ENCODE measurements at regions not wholly inside any gene's neighbourhood (a gene's known extent, or its start where the extent isn't known, plus 50 kb on each side); places are given as distances from the start of the nearest gene placed in this dataset.

- H3K27me3 Mint-ChIP-seq (ENCODE audit: unreplicated experiment) = no peaks in the 10 kb centered on the region
- no peaks in the 10 kb centered on the region for H3K36me3 Mint-ChIP-seq (ENCODE audit: low read depth, unreplicated experiment)
- no peaks in the 10 kb centered on the region for H3K4me1 Mint-ChIP-seq (ENCODE audit: unreplicated experiment)
These were observed 72.3 kb downstream of the ZNF503 start for GRCh38 chr10:75329190-75329745.

GRCh38 chr10:75326306-75326705 is 75.3 kb downstream of the ZNF503 start:
- Mint-ChIP-seq H3K9me3 (ENCODE audit: unreplicated experiment) (no peaks in the 10 kb centered on the region), H3K36me3 (ENCODE audit: low read depth, unreplicated experiment) (no peaks in the 10 kb centered on the region), H3K27ac (ENCODE audit: unreplicated experiment) (no peak overlapping the region), H3K4me3 (ENCODE audit: unreplicated experiment) (no peak overlapping the region), H3K27me3 (ENCODE audit: unreplicated experiment) (no peaks in the 10 kb centered on the region), H3K4me1 (ENCODE audit: unreplicated experiment) (no peaks in the 10 kb centered on the region)
- DNase-seq (ENCODE audit: low spot score) = no peak
- no peak for TF ChIP-seq CTCF (IDR thresholded peaks at IDR 0.05; ENCODE audit: unreplicated experiment)

More at GRCh38 chr10:75329190-75329745, 72.3 kb downstream of the ZNF503 start:
- no peak overlapping the region for H3K27ac Mint-ChIP-seq (ENCODE audit: unreplicated experiment)
- no peak overlapping the region for H3K4me3 Mint-ChIP-seq (ENCODE audit: unreplicated experiment)
- DNase-seq (ENCODE audit: low spot score) = no peak
- H3K9me3 Mint-ChIP-seq (ENCODE audit: unreplicated experiment) = peaks cover 1% of the 10 kb centered on the region
- no peak for TF ChIP-seq CTCF (IDR thresholded peaks at IDR 0.05; ENCODE audit: unreplicated experiment)

GRCh38 chr10:75319274-75319673 is 82.3 kb downstream of the ZNF503 start:
- Mint-ChIP-seq H3K27me3 (ENCODE audit: unreplicated experiment) (no peaks in the 10 kb centered on the region), H3K4me1 (ENCODE audit: unreplicated experiment) (no peaks in the 10 kb centered on the region), H3K27ac (ENCODE audit: unreplicated experiment) (no peak overlapping the region), H3K36me3 (ENCODE audit: low read depth, unreplicated experiment) (no peaks in the 10 kb centered on the region), H3K9me3 (ENCODE audit: unreplicated experiment) (peaks cover 3% of the 10 kb centered on the region), H3K4me3 (ENCODE audit: unreplicated experiment) (no peak overlapping the region)
- no peak for DNase-seq (ENCODE audit: low spot score)
- no peak for TF ChIP-seq CTCF (IDR thresholded peaks at IDR 0.05; ENCODE audit: unreplicated experiment)

- DNase-seq (ENCODE audit: low spot score) = no peak
- no peak overlapping the region for H3K27ac Mint-ChIP-seq (ENCODE audit: unreplicated experiment)
- H3K4me1 Mint-ChIP-seq (ENCODE audit: unreplicated experiment) = no peaks in the 10 kb centered on the region
- TF ChIP-seq CTCF (IDR thresholded peaks at IDR 0.05; ENCODE audit: unreplicated experiment) = no peak
- H3K9me3 Mint-ChIP-seq (ENCODE audit: unreplicated experiment) = peaks cover 4% of the 10 kb centered on the region
- H3K36me3 Mint-ChIP-seq (ENCODE audit: low read depth, unreplicated experiment) = no peaks in the 10 kb centered on the region
- H3K27me3 Mint-ChIP-seq (ENCODE audit: unreplicated experiment) = no peaks in the 10 kb centered on the region
- H3K4me3 Mint-ChIP-seq (ENCODE audit: unreplicated experiment) = no peak overlapping the region
These were observed 78.8 kb upstream of the COMTD1 start for GRCh38 chr10:75314570-75314969.

GRCh38 chr10:75312440-75312839 is 76.7 kb upstream of the COMTD1 start:
- no peak for TF ChIP-seq CTCF (IDR thresholded peaks at IDR 0.05; ENCODE audit: unreplicated experiment)
- no peaks in the 10 kb centered on the region for H3K27me3 Mint-ChIP-seq (ENCODE audit: unreplicated experiment)

More at GRCh38 chr10:75312440-75312839, 76.7 kb upstream of the COMTD1 start:
- H3K9me3 Mint-ChIP-seq (ENCODE audit: unreplicated experiment) = peaks cover 4% of the 10 kb centered on the region
- H3K36me3 Mint-ChIP-seq (ENCODE audit: low read depth, unreplicated experiment) = no peaks in the 10 kb centered on the region
- H3K27ac Mint-ChIP-seq (ENCODE audit: unreplicated experiment) = no peak overlapping the region
- H3K4me3 Mint-ChIP-seq (ENCODE audit: unreplicated experiment) = no peak overlapping the region
- DNase-seq (ENCODE audit: low spot score) = no peak
- no peaks in the 10 kb centered on the region for H3K4me1 Mint-ChIP-seq (ENCODE audit: unreplicated experiment)
